SH-SY5Y (cell line): ENCODE measurements at regions not wholly inside any gene's neighbourhood (a gene's known extent, or its start where the extent isn't known, plus 50 kb on each side); places are given as distances from the start of the nearest gene placed in this dataset.

Experiments
- GATA2 ChIP-seq: IDR thresholded peaks from 2 replicates; pipeline ENCODE4 v1.6.1; 2011; ENCODE audit warnings: mild to moderate bottlenecking, low read depth, low read length
- GATA3 ChIP-seq: IDR thresholded peaks from 2 replicates; pipeline ENCODE4 v1.6.1; 2011; ENCODE audit warnings: low read depth, mild to moderate bottlenecking, low read length, moderate library complexity

- no peak for TF ChIP-seq GATA2
Measured at GRCh38 chr9:85114799-85115198, 445.3 kb downstream of the NTRK2 start.

- no peak for TF ChIP-seq GATA2
- no peak for TF ChIP-seq GATA3
Measured at GRCh38 chr9:85112933-85113418, 443.4 kb downstream of the NTRK2 start.

GRCh38 chr9:85112391-85112790, 442.9 kb downstream of the NTRK2 start:
- TF ChIP-seq GATA3, result no peak
- no peak for TF ChIP-seq GATA2

- TF ChIP-seq GATA2, result no peak
- no peak for TF ChIP-seq GATA3
Measured at GRCh38 chr9:85108746-85109145, 439.2 kb downstream of the NTRK2 start.

GRCh38 chr9:85108229-85108628, 438.7 kb downstream of the NTRK2 start:
- TF ChIP-seq GATA3 (no peak), GATA2 (no peak)

GRCh38 chr9:85089188-85089969, 419.9 kb downstream of the NTRK2 start:
- TF ChIP-seq GATA3 (peak; percentile 91), GATA2 (peak; percentile 97)

GRCh38 chr9:85081963-85082362, 412.4 kb downstream of the NTRK2 start:
- TF ChIP-seq GATA2 (no peak), GATA3 (no peak)

GRCh38 chr9:85079349-85079748, 409.8 kb downstream of the NTRK2 start:
- TF ChIP-seq GATA3, result no peak
- TF ChIP-seq GATA2, result no peak

GRCh38 chr9:85077944-85078343, 408.4 kb downstream of the NTRK2 start:
- TF ChIP-seq GATA3 (no peak), GATA2 (peak; percentile 33)
